Midbrain (tissue), 1 donor: ENCODE measurements at regions not wholly inside any gene's neighbourhood (a gene's known extent, or its start where the extent isn't known, plus 50 kb on each side); places are given as distances from the start of the nearest gene placed in this dataset.
"Not testable (repeated sequence)": the region's sequence is repeated elsewhere in the genome, so short reads cannot be mapped to it uniquely, and the experiment has no call there.

Experiments used
- DNase-seq: peaks from one replicate; lab custom pipeline; 2025; lab: John Stamatoyannopoulos, UW

- no peak for DNase-seq
Measured at GRCh38 chr2:122328816-122329215, 573.4 kb downstream of the TSN start.

DNA sequence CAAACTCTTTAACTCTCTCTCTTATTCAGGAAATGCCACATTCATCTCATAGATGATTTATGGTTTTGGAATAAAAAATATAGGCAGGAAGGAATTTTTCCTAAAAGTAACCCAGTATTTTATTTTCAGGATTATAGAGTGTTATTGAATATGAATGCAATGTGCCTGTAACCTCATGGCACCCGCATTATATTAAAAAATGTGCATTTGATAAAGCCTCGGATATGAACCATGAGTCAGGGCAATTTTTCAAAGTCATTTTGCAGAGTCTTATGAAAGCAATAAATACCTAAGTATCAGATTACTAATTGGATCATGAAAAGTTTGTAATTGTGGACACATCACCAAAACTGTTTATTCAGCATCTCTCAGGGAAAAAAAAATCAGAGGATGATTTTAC is 573.8 kb downstream of the TSN start:
- DNase-seq: no peak

GRCh38 chr2:122333932-122334331 is 578.5 kb downstream of the TSN start:
- no peak for DNase-seq

- no peak for DNase-seq
Measured at GRCh38 chr2:122338000-122338399, 582.5 kb downstream of the TSN start.

DNA sequence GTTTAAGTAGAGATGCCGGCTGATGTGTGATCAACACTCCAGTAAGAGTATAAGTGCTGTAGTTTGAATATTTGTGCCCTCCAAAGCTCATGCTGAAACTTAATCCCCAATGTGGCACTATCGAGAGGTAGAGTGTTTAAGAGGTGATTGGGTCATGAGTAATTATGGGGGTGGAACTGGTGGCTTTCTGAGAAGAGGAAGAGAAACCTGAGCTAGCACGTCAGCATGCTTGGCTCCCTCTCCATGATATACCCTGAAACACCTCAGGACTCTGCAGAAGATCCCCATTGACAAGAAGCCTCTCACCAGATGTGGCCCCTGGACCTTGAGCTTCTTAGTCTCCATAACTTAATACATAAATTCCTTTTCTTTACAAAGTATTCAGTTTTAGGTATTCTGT is 584.8 kb downstream of the TSN start:
- DNase-seq: no peak

DNA sequence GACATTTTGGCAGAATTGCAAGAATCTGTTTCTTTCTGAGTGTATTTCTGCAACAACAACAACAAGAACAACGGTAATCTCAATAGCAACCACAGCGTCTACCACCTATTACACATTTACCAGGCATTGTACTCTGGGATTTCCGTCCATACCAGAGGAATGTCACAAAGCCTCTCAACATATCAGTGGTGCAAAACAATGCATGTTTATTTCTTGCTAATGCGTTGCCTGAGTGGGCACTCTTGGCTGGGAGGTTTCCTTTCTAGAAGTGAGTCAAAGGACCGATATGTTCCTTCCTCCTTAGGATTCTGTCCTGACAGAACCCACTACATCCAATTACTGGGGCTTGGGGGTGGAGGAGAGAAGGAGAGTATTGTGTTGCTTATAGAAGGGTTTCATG is 585.6 kb downstream of the TSN start:
- DNase-seq: no peak

- not testable (repeated sequence) for DNase-seq
Measured at GRCh38 chr2:122352151-122352550, 596.7 kb downstream of the TSN start.

- no peak for DNase-seq
Measured at GRCh38 chr2:122357998-122358397, 602.5 kb downstream of the TSN start.

- DNase-seq: no peak
Measured at GRCh38 chr2:122358729-122359128, 603.3 kb downstream of the TSN start.

DNA sequence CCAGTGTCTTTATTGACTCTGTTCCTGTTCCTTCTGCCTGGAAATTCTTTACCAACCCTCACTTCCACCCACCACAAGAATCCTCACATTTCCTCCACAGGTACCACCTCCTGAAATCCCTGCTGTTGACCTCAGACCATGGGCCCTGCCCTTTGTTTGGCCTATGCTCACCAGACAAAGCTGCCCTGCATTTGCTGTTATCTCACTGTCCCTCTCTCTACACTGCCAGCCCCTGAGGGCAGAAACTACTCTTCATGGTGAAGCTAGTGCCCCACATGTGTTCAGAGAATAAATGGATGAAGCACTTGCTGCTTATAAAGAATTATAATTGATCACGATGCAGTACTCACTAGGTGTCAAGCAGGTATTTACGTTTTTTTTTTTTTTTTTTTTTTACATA is 608.4 kb downstream of the TSN start:
- no peak for DNase-seq

- no peak for DNase-seq
Measured at GRCh38 chr2:122366427-122366826, 611.0 kb downstream of the TSN start.

DNA sequence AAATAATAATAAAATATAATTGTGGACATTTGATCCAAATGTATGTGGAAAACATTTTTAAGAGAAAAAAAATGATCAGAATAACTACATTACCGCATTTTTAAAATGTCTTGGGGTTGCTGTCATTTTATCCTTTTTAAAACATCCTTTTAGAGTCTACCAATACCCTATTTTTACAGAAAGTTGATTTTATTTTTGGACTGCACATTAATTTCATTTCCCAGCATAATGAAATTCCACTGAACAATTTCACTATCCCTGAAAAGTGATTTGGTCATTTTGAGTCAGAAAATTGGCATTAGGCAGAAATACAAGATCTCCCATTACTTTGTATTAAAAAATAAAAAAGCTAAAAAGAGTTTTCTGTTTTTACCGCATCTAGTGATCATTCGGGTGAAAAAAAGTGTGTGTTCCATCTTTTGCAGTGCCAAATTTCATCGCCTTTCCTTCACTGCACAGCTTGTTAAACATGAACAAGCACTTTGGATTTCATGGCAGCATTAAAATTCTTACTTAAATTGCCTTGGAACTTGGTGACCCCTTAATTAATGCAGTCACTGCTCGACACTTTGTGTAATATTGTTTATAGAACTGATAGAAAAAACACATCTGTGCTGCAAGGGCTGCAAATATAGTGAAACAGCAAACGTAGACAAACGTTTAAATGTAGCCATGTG is 611.7 kb downstream of the TSN start:
- DNase-seq: no peak

DNA sequence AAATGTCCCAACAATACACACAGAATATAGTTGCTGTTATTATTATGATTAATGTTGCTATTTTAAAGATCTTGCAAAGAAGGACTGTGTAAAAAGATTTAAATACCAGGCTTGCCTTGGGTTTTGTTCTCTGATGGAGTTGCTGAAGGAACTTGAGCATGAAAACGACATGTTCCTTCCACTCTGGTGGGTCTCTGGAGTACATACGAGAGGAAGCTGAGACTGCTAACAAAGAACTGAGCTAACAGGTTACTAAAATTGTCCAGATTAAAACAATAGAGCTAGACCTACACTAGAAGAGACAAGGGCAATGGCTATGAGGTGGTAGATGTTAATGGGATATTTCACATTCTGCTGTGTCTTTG is 612.2 kb downstream of the TSN start:
- DNase-seq: no peak

- no peak for DNase-seq
Measured at GRCh38 chr2:122368576-122369243, 613.3 kb downstream of the TSN start.

GRCh38 chr2:122378521-122378920 is 623.1 kb downstream of the TSN start:
- DNase-seq: no peak

- no peak for DNase-seq
Measured at GRCh38 chr2:122384768-122385333, 629.4 kb downstream of the TSN start.

DNA sequence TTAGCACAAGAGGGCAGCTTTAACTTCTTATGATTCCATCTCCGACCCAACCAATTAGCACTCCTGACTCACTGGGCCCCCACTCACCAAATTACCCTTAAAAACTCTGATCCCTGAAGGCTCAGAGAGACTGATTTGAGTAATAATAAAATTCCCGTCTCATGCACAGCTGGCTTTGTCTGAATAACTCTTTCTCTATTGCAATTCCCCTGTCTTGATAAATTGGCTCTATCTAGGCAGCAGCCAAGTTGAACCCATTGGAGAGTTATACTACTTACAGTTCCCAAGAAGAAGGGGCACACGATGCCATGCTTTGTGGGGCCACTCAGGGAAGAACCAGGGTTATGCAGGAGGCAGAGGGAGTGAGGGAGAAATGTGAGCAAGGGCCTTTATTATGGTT is 632.8 kb downstream of the TSN start:
- no peak for DNase-seq

DNA sequence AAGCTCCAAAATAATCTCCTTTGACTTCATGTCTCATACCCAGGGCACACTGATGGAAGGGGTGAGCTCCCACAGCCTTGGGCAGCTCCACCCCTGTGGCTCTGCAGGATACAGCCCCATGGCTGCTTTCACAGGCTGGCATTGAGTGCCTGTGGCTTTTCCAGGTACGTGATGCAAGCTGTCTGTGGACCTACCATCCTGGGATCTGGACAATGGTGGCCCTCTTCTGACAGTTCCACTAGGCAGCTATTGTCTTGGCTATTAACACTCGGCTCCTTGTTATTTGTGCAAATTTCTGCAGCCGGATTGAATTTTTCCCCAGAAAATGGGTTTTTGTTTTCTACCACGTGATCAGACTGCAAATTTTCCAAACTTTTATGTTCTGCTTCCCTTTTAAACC is 634.2 kb downstream of the TSN start:
- peak; percentile 74 for DNase-seq

DNA sequence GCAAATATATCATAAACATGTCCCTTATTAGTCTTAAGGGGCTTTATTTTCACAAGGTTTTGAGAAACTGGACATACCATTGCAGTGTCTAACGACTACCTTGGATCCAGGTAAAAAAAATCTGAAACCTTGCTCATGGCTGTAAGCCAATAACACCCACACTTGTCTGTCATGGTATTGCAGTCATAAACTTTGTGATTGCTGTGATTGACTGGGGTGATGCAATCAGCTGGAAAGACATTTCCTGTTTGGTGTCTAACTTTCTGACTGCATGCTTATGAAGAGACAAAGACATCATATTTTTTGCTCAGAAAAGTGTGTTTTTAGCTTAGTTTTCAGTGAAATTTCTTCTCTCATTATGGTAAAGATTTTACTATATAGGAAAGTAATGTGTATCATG is 635.0 kb downstream of the TSN start:
- peak; percentile 1 for DNase-seq

GRCh38 chr2:122391726-122392125 is 636.3 kb downstream of the TSN start:
- no peak for DNase-seq

DNA sequence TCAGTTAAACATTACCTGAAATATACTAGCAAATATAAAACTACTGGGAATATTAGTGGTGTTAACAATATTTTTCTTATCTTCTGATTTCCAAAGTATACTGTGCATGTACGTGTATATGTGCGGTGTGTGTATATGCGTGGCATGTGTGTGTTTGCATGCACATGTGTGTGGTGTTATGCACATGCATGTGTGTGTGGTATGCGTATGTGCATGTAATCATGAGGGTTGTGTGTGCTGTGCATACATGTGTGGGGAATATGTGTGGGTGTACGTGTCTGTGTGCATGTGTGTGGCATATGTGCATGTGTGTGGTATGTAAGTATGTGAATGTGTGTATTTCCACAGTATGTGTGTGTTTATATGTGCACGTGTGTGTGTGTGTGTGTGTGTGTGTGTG is 640.2 kb downstream of the TSN start:
- DNase-seq: no peak

GRCh38 chr2:122411231-122411630 is 655.8 kb downstream of the TSN start:
- no peak for DNase-seq

GRCh38 chr2:122412360-122412759 is 656.9 kb downstream of the TSN start:
- no peak for DNase-seq

GRCh38 chr2:122414902-122415301 is 659.5 kb downstream of the TSN start:
- DNase-seq: no peak
